Colonic mucosa (tissue), 4 donors: ENCODE measurements at regions not wholly inside any gene's neighbourhood (a gene's known extent, or its start where the extent isn't known, plus 50 kb on each side); places are given as distances from the start of the nearest gene placed in this dataset.

ENCODE experiments used
- DNase-seq: peaks from one replicate; pipeline ENCODE4 v3.0.0-alpha.2; 2020
- H3K27ac ChIP-seq: fragments of 200-600 bp; one replicate; pipeline ENCODE4 v1.8.0; 2021
- H3K27me3 ChIP-seq: fragments of 200-600 bp; one replicate; pipeline ENCODE4 v1.8.0; 2021
- H3K36me3 ChIP-seq: fragments of 200-600 bp; one replicate; pipeline ENCODE4 v1.8.0; 2021
- H3K4me1 ChIP-seq: fragments of 200-600 bp; one replicate; pipeline ENCODE4 v1.8.0; 2021; ENCODE audit warnings: mild to moderate bottlenecking
- H3K4me3 ChIP-seq: fragments of 200-600 bp; one replicate; pipeline ENCODE4 v1.8.0; 2021
- H3K9ac ChIP-seq, 2 donors: one replicate each; pipeline ENCODE4 v1.7.0; 2013; ENCODE audit warnings: control low read depth in 2 of 2, low read depth in 2 of 2, low read length in 2 of 2
- H3K9me3 ChIP-seq: fragments of 200-600 bp; one replicate; pipeline ENCODE4 v1.8.0; 2021
- CTCF ChIP-seq: fragments of 200-600 bp; IDR thresholded peaks from one replicate; pipeline ENCODE4 v1.8.0; 2022; ENCODE audit warnings: antibody characterized with exemption, mild to moderate bottlenecking
- intact Hi-C: fragments of 100-400 bp; cut with DNase I; formaldehyde crosslinking; loops from one replicate; pipeline ENCODE4 v1.14.1; 2022
- donor health status: healthy.
- donor health status: DM: no; HTN: no; CAD: no.
- donor health status: DM: no; HTN: no; CAD: no.

GRCh38 chr2:239611222-239611795 lies 210.5 kb upstream of the HDAC4 start:
- peak; percentile 17 for DNase-seq
- no peak overlapping the region for H3K27ac ChIP-seq
- no peaks in the 10 kb centered on the region for H3K36me3 ChIP-seq
- H3K27me3 ChIP-seq: no peaks in the 10 kb centered on the region
- intact Hi-C loops: no loop called here
- no peak for TF ChIP-seq CTCF
- no peak overlapping the region for H3K4me3 ChIP-seq
- H3K9ac ChIP-seq: no peak overlapping the region
- H3K9me3 ChIP-seq: no peaks in the 10 kb centered on the region
- H3K4me1 ChIP-seq: no peaks in the 10 kb centered on the region

- Histone ChIP-seq H3K27me3 (no peaks in the 10 kb centered on the region), H3K4me1 (no peaks in the 10 kb centered on the region), H3K4me3 (no peak overlapping the region), H3K9me3 (no peaks in the 10 kb centered on the region), H3K36me3 (no peaks in the 10 kb centered on the region), H3K27ac (no peak overlapping the region), H3K9ac (no peak overlapping the region)
- intact Hi-C loops: no loop called here
- peak; percentile 8 for DNase-seq
- no peak for TF ChIP-seq CTCF
Observed at GRCh38 chr2:239610457-239611221, 209.8 kb upstream of the HDAC4 start.

- H3K9ac ChIP-seq: no peak overlapping the region
- intact Hi-C loops: no loop called here
- no peaks in the 10 kb centered on the region for H3K27me3 ChIP-seq
- no peak overlapping the region for H3K4me3 ChIP-seq
- peak; percentile 10 for DNase-seq
- TF ChIP-seq CTCF: no peak
- no peaks in the 10 kb centered on the region for H3K4me1 ChIP-seq
- no peaks in the 10 kb centered on the region for H3K36me3 ChIP-seq
- H3K9me3 ChIP-seq: no peaks in the 10 kb centered on the region
- no peak overlapping the region for H3K27ac ChIP-seq
Observed at GRCh38 chr2:239609607-239610310, 208.9 kb upstream of the HDAC4 start.

- Histone ChIP-seq H3K9me3 (no peaks in the 10 kb centered on the region), H3K9ac (no peak overlapping the region), H3K4me1 (no peaks in the 10 kb centered on the region), H3K27me3 (no peaks in the 10 kb centered on the region), H3K4me3 (no peak overlapping the region), H3K36me3 (no peaks in the 10 kb centered on the region), H3K27ac (no peak overlapping the region)
- DNase-seq: peak; percentile 4
- intact Hi-C loops: no loop called here
- no peak for TF ChIP-seq CTCF
Observed at GRCh38 chr2:239609162-239609561, 208.3 kb upstream of the HDAC4 start.

GRCh38 chr2:239608723-239609122 lies 207.9 kb upstream of the HDAC4 start:
- Histone ChIP-seq H3K27ac (no peak overlapping the region), H3K36me3 (no peaks in the 10 kb centered on the region), H3K4me1 (no peaks in the 10 kb centered on the region), H3K4me3 (no peak overlapping the region), H3K9me3 (no peaks in the 10 kb centered on the region), H3K9ac (no peak overlapping the region), H3K27me3 (no peaks in the 10 kb centered on the region)
- intact Hi-C loops: no loop called here
- TF ChIP-seq CTCF: no peak
- peak; percentile 3 for DNase-seq
